GM21423 (cell line): ENCODE measurements at regions not wholly inside any gene's neighbourhood (a gene's known extent, or its start where the extent isn't known, plus 50 kb on each side); places are given as distances from the start of the nearest gene placed in this dataset.

Experiments used
- ATAC-seq: cut with Tn5 transposase; IDR thresholded peaks from one replicate; pipeline ENCODE4 v1.9.1; 2021; ENCODE audit warnings: mild to moderate bottlenecking, moderate library complexity; ENCODE audit not compliant: unreplicated experiment

DNA sequence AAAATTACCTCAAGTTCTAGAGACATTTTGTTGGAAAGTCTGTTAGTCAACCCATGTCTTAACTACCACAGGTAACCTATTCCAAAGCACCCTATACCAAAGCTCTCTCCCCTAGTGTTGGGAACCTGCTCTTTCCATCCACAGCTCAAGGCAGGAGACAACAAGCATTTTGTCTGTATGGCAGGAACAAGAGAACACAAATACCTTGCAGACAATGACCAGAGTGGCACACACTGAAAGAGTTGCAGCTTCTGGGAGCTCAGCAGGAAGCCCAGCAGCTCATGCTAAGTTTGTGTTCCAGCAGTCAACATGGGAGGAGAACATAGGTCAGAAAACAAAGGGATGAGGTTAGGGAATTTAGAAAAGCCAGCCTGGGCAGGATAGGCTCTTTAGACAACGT lies 300.8 kb downstream of the HHIPL2 start:
- no peak for ATAC-seq

DNA sequence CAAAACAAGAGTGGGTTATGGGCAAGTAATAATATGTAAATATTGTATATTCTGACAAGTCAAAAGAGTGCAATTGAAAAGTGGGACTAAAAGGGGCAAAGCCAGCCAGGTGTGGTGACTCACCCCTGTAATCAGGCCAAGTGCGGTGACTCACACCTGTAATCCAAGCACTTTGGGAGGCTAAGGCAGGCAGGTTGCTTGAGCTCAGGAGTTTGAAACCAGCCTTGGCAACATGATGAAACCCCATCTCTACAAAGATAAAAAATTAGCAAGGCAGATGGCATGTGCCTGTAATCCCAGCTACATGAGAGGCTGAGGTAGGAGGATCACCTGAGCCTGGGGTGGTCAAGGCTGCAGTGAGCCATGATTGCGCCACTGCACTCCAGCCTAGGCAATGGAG lies 304.0 kb downstream of the HHIPL2 start:
- no peak for ATAC-seq

- no peak for ATAC-seq
Measured at GRCh38 chr1:222242492-222242891, 305.4 kb downstream of the HHIPL2 start.

GRCh38 chr1:222241410-222241809 lies 306.5 kb downstream of the HHIPL2 start:
- no peak for ATAC-seq

- no peak for ATAC-seq
Measured at GRCh38 chr1:222240536-222241181, 307.2 kb downstream of the HHIPL2 start.

- ATAC-seq, result no peak
Measured at GRCh38 chr1:222239130-222239529, 308.8 kb downstream of the HHIPL2 start.

DNA sequence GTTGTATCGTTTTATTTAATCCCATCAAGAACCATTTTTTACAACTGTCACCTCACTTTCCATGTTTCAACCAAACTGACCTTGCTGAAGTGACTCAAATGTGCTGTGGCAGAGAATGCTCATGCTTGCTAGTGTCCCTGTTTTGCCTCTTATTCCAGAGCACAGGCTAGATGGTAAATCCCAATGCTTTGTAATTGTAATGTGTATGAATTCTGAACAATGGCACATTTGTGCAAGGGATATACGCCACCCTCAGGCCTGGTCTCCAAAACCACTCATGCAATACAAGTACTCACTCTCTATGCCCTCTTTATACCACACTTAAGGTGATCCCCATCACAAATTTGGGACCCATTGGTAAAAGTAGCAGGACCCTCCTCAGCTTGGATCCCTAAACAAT lies 313.6 kb downstream of the HHIPL2 start:
- ATAC-seq, result no peak

DNA sequence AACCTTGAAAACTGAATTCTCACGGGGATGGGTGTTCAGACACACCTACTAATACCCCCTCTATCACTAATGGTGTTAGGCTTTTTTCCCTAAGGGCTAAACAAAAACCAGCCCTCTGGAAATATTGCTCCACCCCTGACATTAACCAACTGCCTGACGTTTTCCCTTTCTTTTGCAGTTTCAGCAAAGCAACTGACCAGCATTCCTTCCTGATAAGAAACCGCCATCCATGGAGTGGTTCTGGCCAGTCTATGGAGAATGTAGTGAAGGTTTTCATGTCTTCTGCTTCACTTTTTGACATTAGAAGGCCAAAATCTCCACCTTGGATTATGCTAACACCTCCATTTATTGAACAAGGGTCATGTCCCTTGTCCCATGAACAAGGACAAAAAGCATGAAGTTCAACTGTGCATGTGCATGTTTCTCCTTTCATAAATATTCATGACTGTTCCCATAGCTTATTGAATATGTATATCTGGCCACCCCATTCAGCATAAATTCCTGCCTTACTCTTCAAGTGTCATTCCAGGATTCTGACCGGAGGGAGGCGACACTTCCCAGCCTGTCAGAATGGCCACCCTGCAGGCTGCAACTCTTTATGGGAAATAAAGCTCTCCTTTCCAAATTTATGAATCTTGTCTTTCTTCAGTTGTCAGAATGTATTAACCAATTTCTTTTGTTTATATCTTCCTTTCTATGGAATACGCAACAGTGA lies 314.3 kb downstream of the HHIPL2 start:
- ATAC-seq, result no peak

GRCh38 chr1:222232842-222233241 lies 315.1 kb downstream of the HHIPL2 start:
- ATAC-seq, result no peak

DNA sequence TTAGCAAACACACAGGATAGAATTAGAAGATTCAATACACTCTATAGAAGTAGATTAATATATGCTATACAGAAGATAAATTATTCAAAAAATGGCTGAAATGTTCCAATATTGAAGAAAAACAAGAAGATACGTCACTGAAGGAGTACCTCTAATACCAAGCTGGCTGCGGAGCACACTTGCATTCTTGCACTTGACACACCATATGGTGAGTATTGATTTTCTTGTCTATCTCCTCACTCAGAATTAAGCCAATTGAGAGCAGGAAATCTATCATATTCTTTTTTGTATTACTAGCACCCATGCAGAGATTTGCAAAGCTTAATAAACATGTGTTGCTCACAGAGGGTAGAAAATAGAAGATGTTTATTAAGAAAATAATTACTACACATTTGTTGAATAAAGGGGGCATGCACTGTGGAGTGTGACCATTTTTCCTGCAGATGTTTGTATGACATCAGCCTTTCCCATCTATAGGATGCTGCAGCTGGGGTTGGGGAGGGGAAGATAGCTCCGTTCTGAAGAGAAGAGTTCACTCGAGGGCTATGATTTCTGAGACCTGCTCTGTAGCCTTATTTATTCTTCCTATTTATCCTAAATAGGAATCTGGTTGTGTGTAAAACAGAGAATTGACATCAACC lies 318.1 kb downstream of the HHIPL2 start:
- ATAC-seq, result no peak

GRCh38 chr1:222225316-222225691 lies 322.6 kb downstream of the HHIPL2 start:
- ATAC-seq, result no peak

DNA sequence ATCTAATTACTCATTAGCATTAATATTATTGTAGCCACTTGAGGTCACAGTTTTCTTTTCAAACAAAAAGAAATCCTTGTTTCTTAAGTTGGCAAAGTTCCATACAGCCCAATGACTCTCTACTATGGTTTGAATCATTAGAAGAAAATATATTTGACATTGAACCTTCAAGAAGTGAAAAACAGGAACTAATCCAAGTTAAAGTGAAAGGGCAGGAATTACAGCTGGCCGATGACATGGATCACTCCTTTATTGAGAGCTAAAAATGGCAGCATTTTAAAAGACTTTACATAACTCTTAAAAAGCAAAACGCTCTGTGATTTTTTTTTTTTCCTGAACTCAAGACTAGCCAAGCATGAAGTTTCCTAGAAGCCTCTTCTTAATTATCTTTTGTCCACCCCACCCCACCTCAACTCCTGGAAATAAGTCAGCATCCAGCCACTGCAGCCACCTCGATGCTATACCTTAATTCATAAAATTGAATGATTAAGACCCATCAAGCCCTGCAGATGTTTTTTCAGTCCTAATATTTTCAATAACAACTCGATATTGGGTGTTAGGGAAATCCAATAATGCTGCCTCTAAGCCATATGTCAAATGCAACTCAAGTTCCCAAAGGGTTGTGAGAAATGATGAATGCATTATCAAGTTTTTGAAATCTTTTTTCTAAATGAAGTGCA lies 323.1 kb downstream of the HHIPL2 start:
- no peak for ATAC-seq

GRCh38 chr1:222224156-222224555 lies 323.7 kb downstream of the HHIPL2 start:
- ATAC-seq, result no peak

DNA sequence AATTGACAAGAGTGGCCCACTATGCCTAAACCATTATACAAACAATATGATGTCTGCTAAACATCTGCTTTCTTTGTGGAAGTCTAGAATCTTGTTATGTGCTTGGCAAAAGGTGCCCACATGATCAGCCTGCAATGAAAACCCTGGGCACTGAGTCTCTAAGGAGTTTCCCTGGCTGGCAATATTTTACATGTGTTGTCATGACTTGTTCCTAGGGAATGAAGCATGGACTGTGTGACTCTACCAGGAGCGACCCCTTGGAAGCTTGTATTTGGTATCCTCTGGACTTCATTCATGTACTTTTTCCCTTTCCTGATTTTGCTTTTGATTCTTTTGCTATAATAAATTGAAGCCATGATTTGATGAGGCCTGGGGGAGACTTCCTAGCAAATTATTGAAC lies 324.9 kb downstream of the HHIPL2 start:
- no peak for ATAC-seq

DNA sequence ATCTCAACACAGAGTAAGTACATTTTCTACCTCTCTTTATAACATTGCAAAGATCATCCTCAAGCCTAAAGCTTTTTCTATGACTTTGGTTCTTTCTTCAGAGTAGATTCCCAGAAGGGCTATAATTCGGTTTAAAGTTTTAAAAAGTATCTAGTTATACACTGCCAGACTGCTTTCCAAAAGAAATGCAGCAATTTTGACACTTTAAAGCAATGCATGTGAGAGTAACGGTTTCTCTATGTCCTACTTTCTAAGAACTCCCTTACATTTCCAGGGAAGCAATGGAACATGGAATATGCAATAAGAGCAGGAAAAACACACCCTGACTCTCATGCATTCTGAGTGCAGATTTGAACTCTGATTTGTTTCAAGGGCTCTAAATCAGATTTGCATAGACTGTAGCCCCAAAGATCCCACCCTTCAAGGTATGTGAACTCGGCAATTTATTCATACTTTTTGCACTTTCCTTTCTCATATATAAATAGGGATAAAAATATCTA lies 331.6 kb downstream of the HHIPL2 start:
- ATAC-seq, result no peak

DNA sequence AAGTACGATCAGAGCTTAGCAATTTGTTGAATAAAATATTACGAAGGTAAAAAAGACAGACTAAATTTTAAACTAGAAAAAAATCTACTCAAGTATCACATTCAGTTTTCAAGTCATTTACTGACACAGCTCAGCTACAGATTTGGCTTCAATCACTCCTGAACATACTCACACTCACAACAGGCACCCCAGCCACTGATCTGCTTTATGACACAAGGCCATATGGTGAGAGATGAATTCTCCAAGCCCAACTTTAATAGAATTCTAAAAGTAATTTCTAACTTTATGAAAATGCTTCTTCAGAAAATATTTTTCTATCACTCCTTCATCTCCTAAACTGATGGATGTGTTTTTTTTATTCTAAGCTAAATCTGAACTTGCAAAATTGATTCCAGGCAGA lies 337.1 kb downstream of the HHIPL2 start:
- ATAC-seq, result no peak

DNA sequence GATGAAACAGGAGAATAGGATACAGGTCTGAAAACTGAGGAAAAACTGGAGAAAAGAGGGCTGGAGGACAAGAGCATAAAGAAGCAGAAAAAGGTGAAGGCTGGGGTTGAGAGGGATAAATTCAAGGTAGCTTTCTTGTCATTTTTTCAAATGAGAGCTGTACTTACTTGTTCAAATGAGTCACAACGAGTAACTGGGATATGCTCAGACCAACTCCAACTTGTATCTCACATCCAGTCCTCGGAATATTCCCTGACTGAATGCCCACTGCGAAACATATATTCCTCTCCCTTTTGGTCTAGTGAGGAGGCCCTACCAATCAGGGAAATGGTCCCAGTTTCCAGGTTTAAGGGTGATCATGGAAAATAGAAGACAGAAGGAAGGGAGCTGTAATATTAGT lies 343.4 kb downstream of the HHIPL2 start:
- ATAC-seq, result no peak

GRCh38 chr1:222202831-222203230 lies 345.1 kb downstream of the HHIPL2 start:
- no peak for ATAC-seq

GRCh38 chr1:222196736-222197135 lies 351.2 kb downstream of the HHIPL2 start:
- no peak for ATAC-seq

DNA sequence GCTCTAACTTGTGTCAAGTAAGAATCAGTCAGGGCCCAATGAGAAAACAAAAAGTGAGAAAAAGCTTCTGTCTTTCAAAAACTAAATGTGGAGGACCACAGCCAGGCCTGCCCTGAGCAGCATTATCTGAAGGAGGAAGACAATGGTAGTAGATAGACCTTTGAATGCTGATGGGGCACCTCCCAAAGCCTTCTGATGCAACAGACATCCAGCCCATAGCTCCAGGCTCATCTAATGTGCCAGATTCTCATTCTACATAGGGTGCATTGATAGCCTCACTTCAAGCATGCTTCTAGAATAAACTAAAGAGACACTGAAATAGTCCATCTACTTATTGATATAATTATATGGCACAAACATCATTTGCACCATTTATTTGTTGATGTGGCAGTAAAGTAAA lies 351.6 kb downstream of the HHIPL2 start:
- ATAC-seq, result no peak

- ATAC-seq, result no peak
Measured at GRCh38 chr1:222195857-222196256, 352.0 kb downstream of the HHIPL2 start.

- no peak for ATAC-seq
Measured at GRCh38 chr1:222189218-222189617, 358.7 kb downstream of the HHIPL2 start.
